ENCODE measurements at regions not wholly inside any gene's neighbourhood (a gene's known extent, or its start where the extent isn't known, plus 50 kb on each side); places are given as distances from the start of the nearest gene placed in this dataset.

- 73 to 80% methylated on average over 6 of the region's 6 CpGs for whole genome bisulfite sequencing, 2 donors
- Histone ChIP-seq H3K4me1 (ENCODE audit: control insufficient read depth in 1 of 2, insufficient read depth in 2 of 2, low read length in 2 of 2) (peaks cover 0 to 4% of the 10 kb centered on the region in 2 donors), H3K27me3 (ENCODE audit: control insufficient read depth in 1 of 2, insufficient read depth in 2 of 2, low read length in 1 of 2) (no peaks in the 10 kb centered on the region), H3K27ac (ENCODE audit: low read depth in 1 of 2, low read length in 2 of 2) (no peak overlapping the region), H3K4me3 (ENCODE audit: low read length in 2 of 2) (no peak overlapping the region), H3K36me3 (ENCODE audit: control insufficient read depth in 1 of 2, insufficient read depth in 2 of 2, low read length in 1 of 2) (no peaks in the 10 kb centered on the region), H3K9me3 (ENCODE audit: control insufficient read depth, low read length) (no peaks in the 10 kb centered on the region)
- DNase-seq (no peak), ATAC-seq (ENCODE audit: low FRiP score) (no peak)
- intact Hi-C loops (cut with DNase I) = no loop called here
Measured at GRCh38 chr9:96079779-96080178, 204.3 kb downstream of the ERCC6L2 start.

GRCh38 chr9:96078897-96079490 lies 203.5 kb downstream of the ERCC6L2 start:
- no peak overlapping the region for H3K4me3 ChIP-seq (ENCODE audit: low read length in 2 of 2)
- ATAC-seq (ENCODE audit: low FRiP score) = no peak
- H3K27me3 ChIP-seq (ENCODE audit: control insufficient read depth in 1 of 2, insufficient read depth in 2 of 2, low read length in 1 of 2) = no peaks in the 10 kb centered on the region
- H3K4me1 ChIP-seq (ENCODE audit: control insufficient read depth in 1 of 2, insufficient read depth in 2 of 2, low read length in 2 of 2) = peaks cover 0 to 4% of the 10 kb centered on the region in 2 donors
- no peak for DNase-seq
- intact Hi-C loops (cut with DNase I) = no loop called here
- WGBS, 2 donors = 34 to 48% methylated on average over 4 of the region's 4 CpGs
- H3K27ac ChIP-seq (ENCODE audit: low read depth in 1 of 2, low read length in 2 of 2) = no peak overlapping the region
- H3K9me3 ChIP-seq (ENCODE audit: control insufficient read depth, low read length) = no peaks in the 10 kb centered on the region
- no peaks in the 10 kb centered on the region for H3K36me3 ChIP-seq (ENCODE audit: control insufficient read depth in 1 of 2, insufficient read depth in 2 of 2, low read length in 1 of 2)

GRCh38 chr9:96075757-96076156 lies 200.3 kb downstream of the ERCC6L2 start:
- WGBS, 2 donors = 95 to 97% methylated on average over 5 of the region's 5 CpGs
- Histone ChIP-seq H3K36me3 (ENCODE audit: control insufficient read depth in 1 of 2, insufficient read depth in 2 of 2, low read length in 1 of 2) (no peaks in the 10 kb centered on the region), H3K27me3 (ENCODE audit: control insufficient read depth in 1 of 2, insufficient read depth in 2 of 2, low read length in 1 of 2) (no peaks in the 10 kb centered on the region), H3K4me3 (ENCODE audit: low read length in 2 of 2) (no peak overlapping the region), H3K4me1 (ENCODE audit: control insufficient read depth in 1 of 2, insufficient read depth in 2 of 2, low read length in 2 of 2) (peaks cover 0 to 4% of the 10 kb centered on the region in 2 donors), H3K9me3 (ENCODE audit: control insufficient read depth, low read length) (no peaks in the 10 kb centered on the region), H3K27ac (ENCODE audit: low read depth in 1 of 2, low read length in 2 of 2) (no peak overlapping the region)
- ATAC-seq (ENCODE audit: low FRiP score) (no peak), DNase-seq (no peak)
- intact Hi-C loops (cut with DNase I) = no loop called here

- no peaks in the 10 kb centered on the region for H3K9me3 ChIP-seq (ENCODE audit: control insufficient read depth, low read length)
- H3K4me3 ChIP-seq (ENCODE audit: low read length in 2 of 2) = no peak overlapping the region
- ATAC-seq (ENCODE audit: low FRiP score) (no peak), DNase-seq (no peak)
- H3K4me1 ChIP-seq (ENCODE audit: control insufficient read depth in 1 of 2, insufficient read depth in 2 of 2, low read length in 2 of 2) = no peaks in the 10 kb centered on the region
- H3K36me3 ChIP-seq (ENCODE audit: control insufficient read depth in 1 of 2, insufficient read depth in 2 of 2, low read length in 1 of 2) = no peaks in the 10 kb centered on the region
- no peaks in the 10 kb centered on the region for H3K27me3 ChIP-seq (ENCODE audit: control insufficient read depth in 1 of 2, insufficient read depth in 2 of 2, low read length in 1 of 2)
- no peak overlapping the region for H3K27ac ChIP-seq (ENCODE audit: low read depth in 1 of 2, low read length in 2 of 2)
- intact Hi-C loops (cut with DNase I) = no loop called here
- WGBS, 2 donors = 90 to 93% methylated on average over 6 of the region's 6 CpGs
Measured at GRCh38 chr9:96075111-96075510, 199.6 kb downstream of the ERCC6L2 start.

- DNase-seq (no peak), ATAC-seq (ENCODE audit: low FRiP score) (no peak)
- no peak overlapping the region for H3K4me3 ChIP-seq (ENCODE audit: low read length in 2 of 2)
- H3K9me3 ChIP-seq (ENCODE audit: control insufficient read depth, low read length) = no peaks in the 10 kb centered on the region
- 67 to 70% methylated on average over 11 of the region's 11 CpGs for WGBS, 2 donors
- no peaks in the 10 kb centered on the region for H3K36me3 ChIP-seq (ENCODE audit: control insufficient read depth in 1 of 2, insufficient read depth in 2 of 2, low read length in 1 of 2)
- H3K27me3 ChIP-seq (ENCODE audit: control insufficient read depth in 1 of 2, insufficient read depth in 2 of 2, low read length in 1 of 2) = no peaks in the 10 kb centered on the region
- H3K4me1 ChIP-seq (ENCODE audit: control insufficient read depth in 1 of 2, insufficient read depth in 2 of 2, low read length in 2 of 2) = peaks cover 0 to 4% of the 10 kb centered on the region in 2 donors
- intact Hi-C loops (cut with DNase I) = no loop called here
- H3K27ac ChIP-seq (ENCODE audit: low read depth in 1 of 2, low read length in 2 of 2) = no peak overlapping the region
Measured at GRCh38 chr9:96073531-96074480, 198.3 kb downstream of the ERCC6L2 start.

GRCh38 chr9:96072930-96073329 lies 197.4 kb downstream of the ERCC6L2 start:
- Histone ChIP-seq H3K4me3 (ENCODE audit: low read length in 2 of 2) (no peak overlapping the region), H3K27me3 (ENCODE audit: control insufficient read depth in 1 of 2, insufficient read depth in 2 of 2, low read length in 1 of 2) (no peaks in the 10 kb centered on the region), H3K36me3 (ENCODE audit: control insufficient read depth in 1 of 2, insufficient read depth in 2 of 2, low read length in 1 of 2) (no peaks in the 10 kb centered on the region), H3K27ac (ENCODE audit: low read depth in 1 of 2, low read length in 2 of 2) (no peak overlapping the region), H3K4me1 (ENCODE audit: control insufficient read depth in 1 of 2, insufficient read depth in 2 of 2, low read length in 2 of 2) (peaks cover 0 to 4% of the 10 kb centered on the region in 2 donors), H3K9me3 (ENCODE audit: control insufficient read depth, low read length) (no peaks in the 10 kb centered on the region)
- ATAC-seq (ENCODE audit: low FRiP score) = no peak
- no peak for DNase-seq
- intact Hi-C loops (cut with DNase I) = no loop called here
- 94 to 96% methylated on average over 8 of the region's 8 CpGs for WGBS, 2 donors

GRCh38 chr9:96071815-96072124 lies 196.3 kb downstream of the ERCC6L2 start:
- WGBS, 2 donors = 92 to 96% methylated on average over 4 of the region's 4 CpGs
- ATAC-seq (ENCODE audit: low FRiP score) = no peak

GRCh38 chr9:96071076-96071814 lies 195.8 kb downstream of the ERCC6L2 start:
- Histone ChIP-seq H3K27ac (ENCODE audit: low read depth in 1 of 2, low read length in 2 of 2) (no peak overlapping the region), H3K36me3 (ENCODE audit: control insufficient read depth in 1 of 2, insufficient read depth in 2 of 2, low read length in 1 of 2) (no peaks in the 10 kb centered on the region), H3K9me3 (ENCODE audit: control insufficient read depth, low read length) (no peaks in the 10 kb centered on the region), H3K4me1 (ENCODE audit: control insufficient read depth in 1 of 2, insufficient read depth in 2 of 2, low read length in 2 of 2) (peaks cover 0 to 4% of the 10 kb centered on the region in 2 donors), H3K4me3 (ENCODE audit: low read length in 2 of 2) (no peak overlapping the region), H3K27me3 (ENCODE audit: control insufficient read depth in 1 of 2, insufficient read depth in 2 of 2, low read length in 1 of 2) (no peaks in the 10 kb centered on the region)
- 92 to 93% methylated on average over 5 of the region's 5 CpGs for WGBS, 2 donors
- no peak for DNase-seq
- intact Hi-C loops (cut with DNase I) = no loop called here
- no peak for ATAC-seq (ENCODE audit: low FRiP score)

More at GRCh38 chr9:96071815-96072124, 196.3 kb downstream of the ERCC6L2 start:
- intact Hi-C loops (cut with DNase I) = no loop called here
- no peak overlapping the region for H3K27ac ChIP-seq (ENCODE audit: low read depth in 1 of 2, low read length in 2 of 2)
- DNase-seq = no peak
- no peak overlapping the region for H3K4me3 ChIP-seq (ENCODE audit: low read length in 2 of 2)
- H3K9me3 ChIP-seq (ENCODE audit: control insufficient read depth, low read length) = no peaks in the 10 kb centered on the region
- H3K4me1 ChIP-seq (ENCODE audit: control insufficient read depth in 1 of 2, insufficient read depth in 2 of 2, low read length in 2 of 2) = peaks cover 0 to 4% of the 10 kb centered on the region in 2 donors
- no peaks in the 10 kb centered on the region for H3K27me3 ChIP-seq (ENCODE audit: control insufficient read depth in 1 of 2, insufficient read depth in 2 of 2, low read length in 1 of 2)
- no peaks in the 10 kb centered on the region for H3K36me3 ChIP-seq (ENCODE audit: control insufficient read depth in 1 of 2, insufficient read depth in 2 of 2, low read length in 1 of 2)

All from aorta (tissue), 5 donors.